Gastroesophageal sphincter (tissue), 4 donors: ENCODE measurements at regions not wholly inside any gene's neighbourhood (a gene's known extent, or its start where the extent isn't known, plus 50 kb on each side); places are given as distances from the start of the nearest gene placed in this dataset.
"Not testable (repeated sequence)": the region's sequence is repeated elsewhere in the genome, so short reads cannot be mapped to it uniquely, and the experiment has no call there.

Experiments used
- ATAC-seq: fragments of 150-250 bp; one replicate; pipeline ENCODE4 v1.9.1; 2016; ENCODE audit warnings: mild to moderate bottlenecking, moderate library complexity
- H3K27ac ChIP-seq, 4 donors: fragments of 200-600 bp; sonication (generic) in 3 of 4; 1 replicate in 3 of 4; 2 replicates in 1 of 4; pipeline ENCODE4 v1.5.1; 2016 to 2019
- H3K27me3 ChIP-seq: fragments of 200-600 bp; sonication (generic); one replicate; pipeline ENCODE4 v1.5.1; 2019
- H3K36me3 ChIP-seq, 2 donors: fragments of 200-600 bp; sonication (generic); one replicate each; pipeline ENCODE4 v1.5.1; 2019; ENCODE audit warnings: control low read depth in 1 of 2
- H3K4me1 ChIP-seq, 3 donors: fragments of 200-600 bp; sonication (generic); 1 replicate in 2 of 3; 2 replicates in 1 of 3; pipeline ENCODE4 v1.5.1; 2016 to 2019; ENCODE audit warnings: control low read depth in 2 of 3
- H3K4me3 ChIP-seq, 2 donors: fragments of 200-600 bp; sonication (generic); one replicate each; pipeline ENCODE4 v1.5.1; 2019; ENCODE audit warnings: mild to moderate bottlenecking in 1 of 2, moderate library complexity in 1 of 2
- H3K9me3 ChIP-seq, 3 donors: fragments of 200-600 bp; sonication (generic); one replicate each; pipeline ENCODE4 v1.5.1; 2017 to 2019; ENCODE audit warnings: control low read depth in 2 of 3
- CTCF ChIP-seq, 4 experiments: fragments of 200-600 bp in 2 of 4; fragments of 450-650 bp in 2 of 4; sonication (generic) in 1 of 4; IDR thresholded peaks; one replicate each; pipeline ENCODE4 v1.5.1; 2017 to 2019; ENCODE audit warnings: antibody characterized with exemption in 4 of 4, mild to moderate bottlenecking in 2 of 4, moderate library complexity in 2 of 4
- EP300 ChIP-seq: sonication (generic); formaldehyde crosslinking; IDR thresholded peaks from one replicate; pipeline ENCODE4 v1.6.1; 2017; ENCODE audit warnings: antibody characterized with exemption, mild to moderate bottlenecking
- POLR2A ChIP-seq, 2 donors: fragments of 450-650 bp; IDR thresholded peaks; one replicate each; pipeline ENCODE4 v1.6.1; 2017; ENCODE audit warnings: antibody characterized with exemption in 2 of 2, mild to moderate bottlenecking in 2 of 2, moderate library complexity in 1 of 2
- POLR2AphosphoS5 ChIP-seq: sonication (generic); formaldehyde crosslinking; IDR thresholded peaks from one replicate; pipeline ENCODE4 v1.6.1; 2017; ENCODE audit warnings: antibody characterized with exemption
- WGBS, 2 donors: methylation state at CpG; one replicate each; pipeline ENCODE4 v1.1.5; 2018; ENCODE audit warnings: low coverage in 1 of 2; 5-methylcytosine and 5-hydroxymethylcytosine counted together

- H3K4me3 ChIP-seq, result no peak overlapping the region
- no peak for ATAC-seq
- WGBS, 2 donors, result 93 to 94% methylated on average over 5 to 9 of the region's 9 CpGs
- no peaks in the 10 kb centered on the region for H3K36me3 ChIP-seq
- H3K27me3 ChIP-seq, result no peaks in the 10 kb centered on the region
- no peaks in the 10 kb centered on the region for H3K9me3 ChIP-seq
- H3K4me1 ChIP-seq, result no peaks in the 10 kb centered on the region
- no peak overlapping the region for H3K27ac ChIP-seq
- TF ChIP-seq POLR2AphosphoS5 (no peak), POLR2A (IDR thresholded peaks at IDR 0.05) (no peak), EP300 (no peak), CTCF (IDR thresholded peaks at IDR 0.05) (no peak)
These were observed 157.0 kb downstream of the ZFP64 start for GRCh38 chr20:52034581-52034980.

GRCh38 chr20:52033313-52033712 lies 158.3 kb downstream of the ZFP64 start:
- TF ChIP-seq CTCF (IDR thresholded peaks at IDR 0.05) (no peak), POLR2A (IDR thresholded peaks at IDR 0.05) (no peak), EP300 (no peak), POLR2AphosphoS5 (no peak)
- no peak for ATAC-seq
- 79 to 90% methylated on average over 4 to 5 of the region's 5 CpGs for WGBS, 2 donors
- Histone ChIP-seq H3K9me3 (no peaks in the 10 kb centered on the region), H3K36me3 (no peaks in the 10 kb centered on the region), H3K4me1 (no peaks in the 10 kb centered on the region), H3K4me3 (no peak overlapping the region), H3K27ac (no peak overlapping the region), H3K27me3 (no peaks in the 10 kb centered on the region)

- H3K4me3 ChIP-seq, H3K4me1 ChIP-seq, H3K36me3 ChIP-seq, H3K27ac ChIP-seq, ATAC-seq, H3K9me3 ChIP-seq, H3K27me3 ChIP-seq: not testable (repeated sequence)
- 92 to 96% methylated on average over 2 of the region's 7 CpGs for WGBS, 2 donors
These were observed 159.3 kb downstream of the ZFP64 start for GRCh38 chr20:52032304-52032683.

- TF ChIP-seq POLR2AphosphoS5 (no peak), CTCF (IDR thresholded peaks at IDR 0.05) (no peak), EP300 (no peak), POLR2A (IDR thresholded peaks at IDR 0.05) (no peak)
- Histone ChIP-seq H3K4me3 (no peak overlapping the region), H3K27ac (no peak overlapping the region)
These were observed 159.8 kb downstream of the ZFP64 start for GRCh38 chr20:52031563-52032303.

GRCh38 chr20:52031206-52031562 lies 160.4 kb downstream of the ZFP64 start:
- WGBS, 2 donors, result 90 to 94% methylated on average over 2 of the region's 2 CpGs

More at GRCh38 chr20:52031563-52032303, 159.8 kb downstream of the ZFP64 start:
- Histone ChIP-seq H3K9me3 (no peaks in the 10 kb centered on the region), H3K36me3 (no peaks in the 10 kb centered on the region), H3K27me3 (no peaks in the 10 kb centered on the region), H3K4me1 (no peaks in the 10 kb centered on the region)
- WGBS, 2 donors, result 27 to 28% methylated on average over 7 to 14 of the region's 14 CpGs
- ATAC-seq, result no peak

GRCh38 chr20:52029129-52029528 lies 162.4 kb downstream of the ZFP64 start:
- not testable (repeated sequence) for H3K9me3 ChIP-seq, H3K27me3 ChIP-seq, H3K4me1 ChIP-seq, H3K36me3 ChIP-seq, ATAC-seq, H3K4me3 ChIP-seq, H3K27ac ChIP-seq
- WGBS, 2 donors, result 79 to 100% methylated on average over 2 of the region's 2 CpGs

More at GRCh38 chr20:52031206-52031562, 160.4 kb downstream of the ZFP64 start:
- no peak overlapping the region for H3K27ac ChIP-seq
- ATAC-seq, result no peak
- H3K4me1 ChIP-seq, result no peaks in the 10 kb centered on the region
- no peaks in the 10 kb centered on the region for H3K36me3 ChIP-seq
- no peak overlapping the region for H3K4me3 ChIP-seq
- H3K27me3 ChIP-seq, result no peaks in the 10 kb centered on the region
- TF ChIP-seq CTCF (IDR thresholded peaks at IDR 0.05) (no peak), POLR2A (IDR thresholded peaks at IDR 0.05) (no peak)
- H3K9me3 ChIP-seq, result no peaks in the 10 kb centered on the region
